ENCODE measurements at regions not wholly inside any gene's neighbourhood (a gene's known extent, or its start where the extent isn't known, plus 50 kb on each side); places are given as distances from the start of the nearest gene placed in this dataset.

DNA sequence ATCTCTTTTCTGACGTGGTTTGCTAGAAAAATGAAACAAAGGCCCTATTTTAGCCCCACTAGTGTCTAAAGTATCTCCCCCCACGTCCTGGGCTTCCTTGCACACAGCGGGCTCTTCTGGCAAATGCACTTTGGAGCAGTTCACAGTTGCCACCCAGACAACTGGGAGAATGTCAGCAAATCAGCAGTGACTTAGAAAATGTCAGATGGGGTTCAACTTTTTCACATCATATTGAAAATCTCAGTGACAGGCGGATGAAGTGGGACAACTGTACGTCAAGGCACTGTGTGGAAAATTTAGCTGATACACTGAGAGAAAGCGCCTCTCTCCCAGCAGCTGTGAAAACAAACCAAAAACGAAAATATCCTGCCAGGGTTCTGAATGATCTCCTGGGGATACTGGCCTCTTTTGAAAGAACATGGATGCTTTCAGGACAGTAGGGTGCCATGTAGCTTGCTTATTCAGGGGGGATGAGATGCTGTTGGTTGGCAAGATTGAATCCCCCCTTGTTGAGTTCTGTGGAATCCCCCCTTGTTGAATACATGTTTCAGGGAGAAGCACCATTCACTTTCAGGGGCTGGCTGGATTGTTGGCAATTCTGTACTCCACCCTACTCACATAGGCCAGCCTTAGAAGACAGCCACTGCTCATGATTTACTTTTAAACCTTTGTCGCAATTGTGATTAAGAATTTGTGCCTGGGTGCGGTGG, 372.8 kb upstream of the CELF2 start:
- no peak for DNase-seq

DNA sequence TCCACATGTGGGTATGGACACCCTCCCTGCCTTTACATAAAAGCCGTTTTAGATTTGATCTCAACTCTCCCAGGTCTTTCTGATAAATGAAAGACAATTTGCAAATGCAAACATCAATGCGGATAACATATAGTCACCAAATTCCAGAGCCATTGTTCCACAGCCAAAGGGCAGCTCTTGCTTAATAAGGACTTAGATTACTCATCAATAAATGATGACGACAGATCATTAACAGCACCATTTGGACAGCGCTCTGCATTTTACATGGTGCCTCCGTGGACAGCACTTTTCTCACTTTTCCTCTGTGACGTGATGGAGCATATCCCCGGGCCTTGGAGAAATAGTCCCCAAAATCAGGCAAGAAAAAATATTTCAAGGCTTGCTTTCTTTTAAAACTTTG, 370.3 kb upstream of the CELF2 start:
- DNase-seq: no peak

DNA sequence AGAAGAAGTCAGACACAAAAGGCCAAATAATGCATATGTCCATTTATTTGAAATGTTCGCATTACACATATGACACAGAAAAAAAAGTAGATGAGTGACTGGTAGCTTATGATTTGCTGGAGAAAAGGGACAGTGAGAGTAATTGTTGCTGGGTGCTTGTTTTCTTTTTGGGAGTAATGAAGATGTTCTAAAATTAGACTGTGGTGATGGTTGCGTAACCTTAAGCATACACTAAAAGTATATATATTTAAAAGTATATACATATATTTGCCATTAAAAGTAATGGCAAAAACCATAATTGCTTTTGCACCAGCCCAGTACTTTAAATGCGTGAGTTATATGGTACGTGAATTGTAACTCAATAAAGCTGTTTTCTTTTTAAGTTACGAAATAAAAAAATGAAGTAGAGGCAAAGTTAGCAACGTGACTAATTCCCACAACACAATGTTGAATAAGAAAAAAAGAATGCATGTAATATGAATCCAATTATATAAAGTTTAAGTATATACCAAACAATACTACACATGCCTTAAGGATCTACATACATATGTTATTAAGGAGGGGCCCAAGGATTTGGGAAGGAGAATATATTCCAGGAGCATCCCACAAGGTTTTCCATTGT, 360.4 kb upstream of the CELF2 start:
- no peak for DNase-seq

GRCh38 chr10:10658172-10658785, 359.4 kb upstream of the CELF2 start:
- DNase-seq: no peak

GRCh38 chr10:10660054-10660453, 357.6 kb upstream of the CELF2 start:
- no peak for DNase-seq

DNA sequence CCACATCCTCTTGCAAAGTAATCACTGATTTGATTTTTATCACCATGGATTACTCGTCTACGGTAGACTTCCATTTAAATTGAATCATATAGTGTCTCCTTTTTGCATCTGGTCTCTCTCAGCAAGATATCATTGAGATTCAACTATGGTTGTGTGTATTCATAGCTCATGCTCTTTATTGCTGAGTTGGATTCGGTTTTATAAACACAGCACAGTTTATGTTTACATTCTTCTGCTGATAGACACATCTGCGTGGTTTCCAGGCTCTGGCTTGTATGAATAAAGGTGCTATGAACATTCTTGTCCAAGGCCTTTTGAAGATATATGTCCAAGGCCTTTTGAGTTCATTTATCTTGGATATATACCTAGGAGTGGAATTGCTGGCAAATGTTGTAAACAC, 356.5 kb upstream of the CELF2 start:
- no peak for DNase-seq

- DNase-seq: no peak
Measured at GRCh38 chr10:10662716-10663408, 354.8 kb upstream of the CELF2 start.

DNA sequence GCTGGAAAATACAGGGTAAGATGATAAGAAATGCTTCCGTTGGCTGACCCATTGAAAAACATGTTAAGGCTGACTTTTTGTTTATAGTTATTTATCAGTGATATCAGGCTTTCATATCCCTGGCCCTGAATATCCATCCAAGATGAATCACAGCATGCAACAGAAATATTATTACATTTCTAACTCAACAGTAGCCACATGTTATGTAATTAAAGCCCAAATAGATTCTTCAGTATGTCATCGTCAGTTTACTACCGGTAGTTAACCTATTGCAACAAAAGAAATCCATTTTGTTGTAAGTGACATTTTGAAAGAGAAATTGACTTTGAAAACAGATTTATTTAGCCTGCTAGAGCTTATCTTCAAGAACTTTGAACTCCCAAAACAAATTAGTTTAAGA, 354.1 kb upstream of the CELF2 start:
- DNase-seq: no peak

- DNase-seq: no peak
Measured at GRCh38 chr10:10665750-10666149, 351.9 kb upstream of the CELF2 start.

- no peak for DNase-seq
Measured at GRCh38 chr10:10667466-10667865, 350.2 kb upstream of the CELF2 start.

GRCh38 chr10:10676972-10677371, 340.7 kb upstream of the CELF2 start:
- DNase-seq: no peak

DNA sequence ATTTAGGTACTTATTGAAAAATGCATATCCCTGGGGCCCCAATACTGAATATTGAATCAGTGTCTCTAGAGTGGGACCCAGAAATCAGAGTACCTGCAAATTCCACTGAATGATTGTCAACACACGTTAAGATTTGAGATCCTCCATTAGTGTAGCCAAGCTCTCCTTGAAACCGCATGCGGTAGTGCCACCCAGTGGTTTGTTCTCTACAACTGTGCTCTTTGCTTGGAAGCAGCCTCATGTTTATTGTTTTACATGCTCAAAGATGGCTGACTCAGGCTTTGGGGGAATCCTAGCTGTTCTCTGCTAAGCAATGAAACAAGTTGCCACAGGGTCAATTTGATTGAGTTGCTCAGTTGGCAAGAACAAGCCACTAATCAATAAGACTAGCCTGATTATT, 340.2 kb upstream of the CELF2 start:
- no peak for DNase-seq

- DNase-seq: no peak
Measured at GRCh38 chr10:10680496-10680895, 337.2 kb upstream of the CELF2 start.

- DNase-seq: no peak
Measured at GRCh38 chr10:10684972-10685371, 332.7 kb upstream of the CELF2 start.

GRCh38 chr10:10685566-10685965, 332.1 kb upstream of the CELF2 start:
- no peak for DNase-seq

- no peak for DNase-seq
Measured at GRCh38 chr10:10687751-10688150, 329.9 kb upstream of the CELF2 start.

DNA sequence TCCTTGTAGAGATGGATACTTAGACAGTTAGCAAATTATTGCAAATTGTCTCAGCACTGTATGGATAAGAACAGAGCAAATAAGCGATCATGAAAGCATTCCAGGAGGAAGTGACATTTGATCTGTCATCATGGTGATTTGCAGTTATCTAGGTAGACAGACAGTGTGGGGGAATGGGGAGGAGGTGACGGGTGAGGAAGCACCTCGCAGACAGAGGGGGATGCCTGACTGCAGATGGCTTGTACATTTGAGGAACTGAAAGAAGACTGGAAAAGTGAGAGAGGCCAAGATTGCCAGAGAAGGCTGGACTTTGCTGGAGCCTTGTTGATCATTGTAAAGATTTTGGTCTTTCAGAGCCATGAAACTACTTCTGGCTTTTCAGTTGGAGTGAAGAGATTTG, 318.2 kb upstream of the CELF2 start:
- no peak for DNase-seq

DNA sequence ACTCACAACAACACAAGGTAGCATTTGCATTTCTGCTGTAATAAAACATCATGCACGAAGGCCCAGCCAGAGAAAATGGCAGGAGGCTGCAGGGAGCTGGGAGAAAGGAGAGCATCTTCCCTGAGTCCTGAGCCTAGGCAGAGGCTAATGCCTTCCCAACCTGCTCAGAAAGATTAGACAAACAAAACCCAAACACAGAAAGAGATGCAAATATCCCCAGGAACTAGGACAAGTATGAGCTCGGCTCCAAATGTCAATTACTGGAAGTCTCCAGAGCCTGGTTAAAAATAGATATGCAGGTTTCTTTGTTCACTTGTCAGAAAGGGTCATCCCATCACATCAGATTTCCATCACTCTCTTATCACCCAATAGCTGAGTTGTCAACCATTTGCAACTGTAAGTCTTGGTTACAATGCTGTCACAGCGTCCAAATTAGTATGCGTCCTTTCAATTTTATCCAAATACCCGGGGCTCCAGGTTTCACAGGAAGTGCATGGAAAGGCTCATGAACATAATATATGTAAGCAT, 316.5 kb upstream of the CELF2 start:
- DNase-seq: no peak

- no peak for DNase-seq
Measured at GRCh38 chr10:10702211-10702610, 315.5 kb upstream of the CELF2 start.

DNA sequence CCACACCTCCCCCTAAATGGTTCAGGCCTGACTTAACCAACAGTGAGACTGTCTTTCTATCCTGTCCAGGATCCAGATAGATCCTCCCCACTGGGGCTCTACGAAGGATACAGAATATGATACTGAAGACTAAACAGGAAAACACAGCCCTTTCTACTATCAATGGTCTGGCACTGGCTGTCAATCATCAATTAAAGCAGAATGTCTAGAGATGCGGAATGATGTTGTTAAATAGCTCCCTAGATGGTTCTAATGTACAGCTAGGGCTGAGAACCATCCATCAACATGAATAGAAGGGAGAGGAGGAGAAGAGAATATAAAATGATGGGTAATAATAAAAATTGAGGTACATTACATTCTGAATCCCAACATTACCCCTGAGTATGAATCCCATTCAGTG, 314.3 kb upstream of the CELF2 start:
- no peak for DNase-seq

DNA sequence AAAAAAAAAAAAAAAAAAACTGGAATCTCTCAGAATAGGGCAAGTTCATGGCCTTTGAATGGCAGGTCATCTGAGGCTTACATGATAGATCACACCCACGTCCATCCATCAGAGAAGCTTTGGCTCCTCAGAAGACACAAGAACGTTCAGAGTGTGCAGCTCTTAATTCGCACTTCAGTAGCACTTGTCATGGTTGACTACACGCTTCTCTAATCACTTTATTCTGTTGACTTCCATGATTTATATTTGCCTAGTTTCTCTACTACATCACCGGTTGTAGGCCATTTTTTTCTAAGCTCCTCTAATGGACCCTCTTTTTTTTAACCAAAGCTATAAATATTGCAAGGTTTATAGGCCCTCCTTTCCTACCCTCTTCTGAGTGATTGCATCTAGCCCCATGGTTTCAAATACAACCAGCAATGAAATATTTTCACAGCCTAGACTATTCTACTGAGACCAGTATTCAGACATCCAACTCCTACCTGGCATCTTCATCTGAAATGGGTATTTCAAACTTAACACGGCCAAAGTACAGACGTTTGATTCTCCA, 305.4 kb upstream of the CELF2 start:
- DNase-seq: no peak

DNA sequence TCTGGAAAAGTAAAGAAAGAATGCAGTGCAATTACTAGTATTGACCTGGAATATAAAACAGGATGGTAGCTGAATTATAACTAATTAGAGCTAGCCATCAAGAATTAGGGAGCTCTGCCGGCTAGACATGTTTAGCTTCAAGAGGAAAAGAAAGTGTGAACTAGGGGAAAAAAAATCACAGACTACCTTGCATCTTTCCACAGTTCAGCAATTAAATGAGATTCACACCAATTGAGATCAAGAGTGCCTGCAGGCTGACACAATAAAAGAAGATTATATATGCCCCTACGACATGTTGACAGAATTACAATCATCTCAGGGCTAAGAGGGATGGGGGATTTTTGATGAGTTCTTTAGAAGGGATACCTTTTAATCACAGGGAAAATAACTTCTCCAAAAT, 303.3 kb upstream of the CELF2 start:
- DNase-seq: no peak

GRCh38 chr10:10716972-10717371, 300.7 kb upstream of the CELF2 start:
- DNase-seq: no peak

Measured in activated gamma-delta T cell (primary cell).